T-cell (primary cell): ENCODE measurements at regions not wholly inside any gene's neighbourhood (a gene's known extent, or its start where the extent isn't known, plus 50 kb on each side); places are given as distances from the start of the nearest gene placed in this dataset.

Source experiments
- ATAC-seq, 4 experiments: fragments of 200-7000 bp in 3 of 4; fragments of 150-1000 bp in 1 of 4; cut with Tn5 transposase; replicated peaks in 1 of 4; 1 replicate in 3 of 4; 2 replicates in 1 of 4; pipeline ENCODE4 v1.10.0; 2021; ENCODE audit warnings: moderate library complexity in 3 of 4, mild to moderate bottlenecking in 2 of 4, moderate number of reproducible peaks in 1 of 4
- CTCF ChIA-PET, 2 donors: fragments of 300-600 bp; sonication (Branson Sonifier 250); formaldehyde crosslinking; loops; one replicate each; lab custom pipeline; 2022; ENCODE audit warnings: antibody characterized with exemption in 2 of 2; lab: Charles Lee
- POLR2A ChIA-PET, 2 donors: fragments of 300-600 bp; sonication (Branson Sonifier 250); formaldehyde crosslinking; loops; one replicate each; lab custom pipeline; 2022; ENCODE audit warnings: antibody characterized with exemption in 2 of 2; lab: Charles Lee
- DNase-seq, 35 experiments: peaks; one replicate each; pipeline versions ENCODE4 v3.0.0 to v3.0.0-alpha.2; 2013 to 2023
- H3K27ac ChIP-seq: one replicate; pipeline ENCODE4 v1.5.1; 2013; ENCODE audit warnings: low read length
- H3K27me3 ChIP-seq, 2 experiments: replicated peaks in 1 of 2; 1 replicate in 1 of 2; 2 replicates in 1 of 2; pipeline versions ENCODE4 v1.6.1 to v1.7.0; 2013; ENCODE audit warnings: low read length in 1 of 2, mixed read lengths in 1 of 2; ENCODE audit not compliant: control insufficient read depth in 2 of 2, insufficient read depth in 2 of 2; ENCODE audit errors: extremely low read depth in 1 of 2
- H3K36me3 ChIP-seq, 2 donors: 1 replicate in 1 of 2; 2 replicates in 1 of 2; pipeline versions ENCODE4 v1.6.1 to v1.7.0; 2013; ENCODE audit warnings: low read length in 1 of 2; ENCODE audit not compliant: control insufficient read depth in 2 of 2, insufficient read depth in 1 of 2; ENCODE audit errors: extremely low read depth in 1 of 2
- H3K4me1 ChIP-seq, 2 experiments: 1 replicate in 1 of 2; 2 replicates in 1 of 2; pipeline versions ENCODE4 v1.6.1 to v1.7.0; 2013; ENCODE audit warnings: low read length in 2 of 2, mixed read lengths in 1 of 2; ENCODE audit not compliant: insufficient read depth in 2 of 2, control insufficient read depth in 1 of 2; ENCODE audit errors: extremely low read depth in 1 of 2
- H3K4me3 ChIP-seq, 2 donors: 1 replicate in 1 of 2; 2 replicates in 1 of 2; pipeline versions ENCODE4 v1.5.1 to v1.7.0; 2013; ENCODE audit warnings: mild to moderate bottlenecking in 2 of 2, low read length in 1 of 2, moderate library complexity in 1 of 2; ENCODE audit not compliant: control insufficient read depth in 1 of 2; ENCODE audit errors: extremely low read depth in 1 of 2
- H3K9me3 ChIP-seq: 2 replicates; pipeline ENCODE4 v1.7.0; 2013
- H3K27ac Mint-ChIP-seq, 2 donors: one replicate each; pipeline ENCODE4 v1.8.0; 2020 to 2021; ENCODE audit warnings: mild to moderate bottlenecking in 2 of 2, mixed read lengths in 2 of 2
- H3K27me3 Mint-ChIP-seq, 2 donors: one replicate each; pipeline ENCODE4 v1.8.0; 2021 to 2022; ENCODE audit warnings: mixed read lengths in 2 of 2
- H3K36me3 Mint-ChIP-seq: one replicate; pipeline ENCODE4 v1.8.0; 2021; ENCODE audit warnings: mixed read lengths
- H3K4me1 Mint-ChIP-seq, 3 donors: one replicate each; pipeline ENCODE4 v1.8.0; 2020 to 2022; ENCODE audit warnings: mixed read lengths in 3 of 3, mild to moderate bottlenecking in 1 of 3
- H3K4me3 Mint-ChIP-seq, 3 donors: one replicate each; pipeline ENCODE4 v1.8.0; 2020 to 2022; ENCODE audit warnings: mild to moderate bottlenecking in 3 of 3, mixed read lengths in 3 of 3, moderate library complexity in 3 of 3
- H3K9me3 Mint-ChIP-seq, 3 donors: one replicate each; pipeline ENCODE4 v1.8.0; 2020 to 2022; ENCODE audit warnings: mixed read lengths in 3 of 3
- WGBS: methylation state at CpG from one replicate; pipeline ENCODE4 v1.1.5; 2013; ENCODE audit warnings: missing lambda C conversion rate; ENCODE audit not compliant: insufficient coverage; 5-methylcytosine and 5-hydroxymethylcytosine counted together

DNA sequence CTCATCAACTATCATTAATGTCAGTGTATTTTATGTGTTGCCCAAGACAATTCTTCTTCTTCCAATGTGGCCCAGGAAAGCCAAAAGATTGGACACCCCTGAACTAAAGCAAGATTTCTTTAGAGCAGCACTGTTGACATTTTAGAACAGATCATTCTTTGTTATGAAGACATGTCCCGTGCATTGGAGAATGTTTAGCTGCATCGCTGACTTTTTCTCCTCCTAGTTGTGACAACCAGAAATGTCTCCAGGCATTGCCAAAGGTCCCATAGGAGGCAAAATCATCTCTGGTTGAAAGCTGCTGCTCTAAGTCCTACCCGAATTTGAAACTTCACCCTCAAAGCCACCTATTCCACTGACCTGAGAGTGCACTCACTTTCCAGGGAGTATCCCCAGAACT is 62.7 kb upstream of the IRX6 start:
- Histone ChIP-seq H3K27me3 (no peaks in the 10 kb centered on the region), H3K4me3 (no peak overlapping the region), H3K9me3 (no peaks in the 10 kb centered on the region), H3K36me3 (no peaks in the 10 kb centered on the region), H3K27ac (no peak overlapping the region), H3K4me1 (no peaks in the 10 kb centered on the region)
- Mint-ChIP-seq H3K4me3 (no peak overlapping the region), H3K27me3 (peaks cover 5 to 10% of the 10 kb centered on the region in 2 donors), H3K9me3 (no peaks in the 10 kb centered on the region), H3K4me1 (no peaks in the 10 kb centered on the region), H3K27ac (no peak overlapping the region), H3K36me3 (no peaks in the 10 kb centered on the region)
- 76% methylated on average over 2 of the region's 3 CpGs for WGBS
- DNase-seq, result no peak
- POLR2A ChIA-PET, result no interaction called here
- CTCF ChIA-PET, result no interaction called here
- ATAC-seq, result no peak

DNA sequence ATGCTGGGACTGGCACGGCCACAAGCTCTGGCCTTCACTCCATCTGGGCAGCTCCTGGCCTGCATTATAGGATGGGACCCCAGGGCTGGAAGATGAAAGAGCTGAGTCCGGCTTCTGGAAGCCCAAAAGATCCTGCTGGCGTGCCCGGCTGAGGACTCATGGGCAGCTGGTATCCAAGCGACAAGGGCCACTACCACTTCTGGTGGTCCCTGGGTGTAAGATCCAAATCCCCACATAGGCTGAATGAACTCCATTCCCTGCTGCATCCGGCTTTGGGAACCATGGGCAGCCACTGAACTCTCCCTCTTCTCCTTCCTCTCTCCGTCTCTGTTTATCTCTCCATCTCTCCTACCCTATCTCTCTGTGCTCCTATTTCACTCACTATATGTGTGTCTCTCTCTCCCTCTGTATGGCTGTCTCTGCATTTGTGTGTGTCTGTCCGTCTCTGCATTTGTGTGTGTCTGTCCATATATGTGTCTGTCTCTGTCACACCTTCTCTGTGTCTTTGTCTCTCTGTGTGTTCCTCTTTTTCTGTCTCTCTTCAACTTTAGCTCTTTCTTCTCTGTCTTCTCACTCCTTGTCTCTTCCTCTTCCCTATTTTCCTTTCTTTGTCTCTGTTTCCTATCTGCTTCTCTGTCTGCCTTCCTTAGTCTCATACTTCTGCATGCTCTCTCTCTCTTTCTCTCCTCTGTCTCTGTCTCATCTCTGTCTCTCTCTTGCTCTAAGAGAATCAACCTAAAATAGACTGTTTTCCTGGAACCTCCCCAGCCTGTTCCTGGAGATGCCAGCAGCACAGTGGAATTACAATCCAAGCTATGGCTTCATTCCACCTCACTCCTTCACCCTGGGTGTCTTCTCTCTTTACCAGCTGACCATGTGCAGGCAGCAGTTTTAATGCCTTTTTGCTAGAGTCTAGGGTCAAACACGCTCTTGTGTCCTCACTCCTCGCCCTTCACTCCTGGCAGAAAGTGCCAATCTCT is 60.4 kb upstream of the IRX6 start:
- no peaks in the 10 kb centered on the region for H3K9me3 Mint-ChIP-seq
- Histone ChIP-seq H3K27ac (no peak overlapping the region), H3K4me1 (no peaks in the 10 kb centered on the region), H3K27me3 (no peaks in the 10 kb centered on the region), H3K4me3 (no peak overlapping the region), H3K9me3 (no peaks in the 10 kb centered on the region), H3K36me3 (no peaks in the 10 kb centered on the region)
- ATAC-seq, result no peak
- ChIA-PET POLR2A (no interaction called here), CTCF (interaction anchor here in 1 of 2 donors (0.6 kb wide), 1 partner anchor 10 kb away, joined by 3 read pairs; no protein-coding TSS in a partner anchor)
- H3K36me3 Mint-ChIP-seq, result no peaks in the 10 kb centered on the region
- H3K27ac Mint-ChIP-seq, result no peak overlapping the region
- no peaks in the 10 kb centered on the region for H3K27me3 Mint-ChIP-seq
- no peak for DNase-seq
- no peaks in the 10 kb centered on the region for H3K4me1 Mint-ChIP-seq
- H3K4me3 Mint-ChIP-seq, result no peak overlapping the region
- WGBS, result 67% methylated on average over 10 of the region's 10 CpGs

GRCh38 chr16:55264949-55265348 is 59.1 kb upstream of the IRX6 start:
- no peaks in the 10 kb centered on the region for H3K9me3 Mint-ChIP-seq
- no peaks in the 10 kb centered on the region for H3K36me3 Mint-ChIP-seq
- no peak overlapping the region for H3K4me3 ChIP-seq
- H3K4me1 Mint-ChIP-seq, result no peaks in the 10 kb centered on the region
- ATAC-seq, result no peak
- CTCF ChIA-PET, result no interaction called here
- H3K27ac ChIP-seq, result no peak overlapping the region
- POLR2A ChIA-PET, result no interaction called here
- no peaks in the 10 kb centered on the region for H3K9me3 ChIP-seq
- no peak overlapping the region for H3K27ac Mint-ChIP-seq
- no peak overlapping the region for H3K4me3 Mint-ChIP-seq
- no peak for DNase-seq
- WGBS, result 80% methylated on average over 5 of the region's 7 CpGs
- no peaks in the 10 kb centered on the region for H3K27me3 ChIP-seq
- no peaks in the 10 kb centered on the region for H3K4me1 ChIP-seq
- peaks cover 3 to 6% of the 10 kb centered on the region in 2 donors for H3K27me3 Mint-ChIP-seq
- H3K36me3 ChIP-seq, result no peaks in the 10 kb centered on the region

- H3K4me1 Mint-ChIP-seq, result no peaks in the 10 kb centered on the region
These were observed 58.1 kb upstream of the IRX6 start for GRCh38 chr16:55265926-55266325.

GRCh38 chr16:55271945-55272513 is 52.0 kb upstream of the IRX6 start:
- no peaks in the 10 kb centered on the region for H3K4me1 Mint-ChIP-seq
- DNase-seq, result no peak
- CTCF ChIA-PET, result no interaction called here

More at GRCh38 chr16:55265926-55266325, 58.1 kb upstream of the IRX6 start:
- H3K4me3 Mint-ChIP-seq, result no peak overlapping the region
- peaks cover 3 to 6% of the 10 kb centered on the region in 2 donors for H3K27me3 Mint-ChIP-seq
- 79% methylated on average over 2 of the region's 2 CpGs for WGBS
- ChIA-PET POLR2A (no interaction called here), CTCF (no interaction called here)
- Histone ChIP-seq H3K4me1 (no peaks in the 10 kb centered on the region), H3K4me3 (no peak overlapping the region), H3K27me3 (no peaks in the 10 kb centered on the region), H3K36me3 (no peaks in the 10 kb centered on the region), H3K27ac (no peak overlapping the region), H3K9me3 (no peaks in the 10 kb centered on the region)
- H3K36me3 Mint-ChIP-seq, result no peaks in the 10 kb centered on the region
- DNase-seq, result no peak
- no peak overlapping the region for H3K27ac Mint-ChIP-seq
- H3K9me3 Mint-ChIP-seq, result no peaks in the 10 kb centered on the region
- ATAC-seq, result no peak

GRCh38 chr16:55272744-55273143 is 51.3 kb upstream of the IRX6 start:
- Histone ChIP-seq H3K36me3 (no peaks in the 10 kb centered on the region), H3K27me3 (no peaks in the 10 kb centered on the region), H3K4me3 (no peak overlapping the region), H3K27ac (no peak overlapping the region), H3K9me3 (no peaks in the 10 kb centered on the region), H3K4me1 (no peaks in the 10 kb centered on the region)
- H3K4me3 Mint-ChIP-seq, result no peak overlapping the region
- WGBS, result 57% methylated on average over 1 of the region's 1 CpG
- no peaks in the 10 kb centered on the region for H3K4me1 Mint-ChIP-seq
- ATAC-seq (no peak), DNase-seq (no peak)
- POLR2A ChIA-PET, result no interaction called here
- no peaks in the 10 kb centered on the region for H3K36me3 Mint-ChIP-seq
- peaks cover 3 to 6% of the 10 kb centered on the region in 2 donors for H3K27me3 Mint-ChIP-seq
- no peaks in the 10 kb centered on the region for H3K9me3 Mint-ChIP-seq
- H3K27ac Mint-ChIP-seq, result no peak overlapping the region
- CTCF ChIA-PET, result no interaction called here

More at GRCh38 chr16:55271945-55272513, 52.0 kb upstream of the IRX6 start:
- no peak overlapping the region for H3K27ac ChIP-seq
- H3K9me3 ChIP-seq, result no peaks in the 10 kb centered on the region
- POLR2A ChIA-PET, result no interaction called here
- Mint-ChIP-seq H3K9me3 (no peaks in the 10 kb centered on the region), H3K4me3 (no peak overlapping the region), H3K27ac (no peak overlapping the region), H3K27me3 (peaks cover 3 to 6% of the 10 kb centered on the region in 2 donors), H3K36me3 (no peaks in the 10 kb centered on the region)
- H3K27me3 ChIP-seq, result no peaks in the 10 kb centered on the region
- no peak for ATAC-seq
- no peaks in the 10 kb centered on the region for H3K4me1 ChIP-seq
- no peaks in the 10 kb centered on the region for H3K36me3 ChIP-seq
- no peak overlapping the region for H3K4me3 ChIP-seq
- WGBS, result 67% methylated on average over 1 of the region's 5 CpGs
